Hepatocyte (in vitro differentiated cells): ENCODE measurements at regions not wholly inside any gene's neighbourhood (a gene's known extent, or its start where the extent isn't known, plus 50 kb on each side); places are given as distances from the start of the nearest gene placed in this dataset.
"Not testable (repeated sequence)": the region's sequence is repeated elsewhere in the genome, so short reads cannot be mapped to it uniquely, and the experiment has no call there.

ENCODE experiments used
- DNase-seq: peaks from one replicate; pipeline ENCODE4 v3.0.0-alpha.2; 2016; ENCODE audit warnings: low spot score
- H2AFZ ChIP-seq: fragments of 200-600 bp; sonication (generic); 2 replicates; pipeline ENCODE4 v1.6.0; 2016; ENCODE audit warnings: antibody characterized with exemption, mild to moderate bottlenecking
- H3K27ac ChIP-seq: fragments of 200-600 bp; sonication (generic); 2 replicates; pipeline ENCODE4 v1.5.1; 2016; ENCODE audit warnings: mild to moderate bottlenecking
- H3K27me3 ChIP-seq: fragments of 200-600 bp; sonication (generic); 2 replicates; pipeline ENCODE4 v1.6.1; 2016
- H3K36me3 ChIP-seq: fragments of 200-600 bp; sonication (generic); replicated peaks from 2 replicates; pipeline ENCODE4 v1.5.1; 2016; ENCODE audit warnings: low read depth; ENCODE audit not compliant: insufficient read depth
- H3K4me1 ChIP-seq: fragments of 200-600 bp; sonication (generic); 2 replicates; pipeline ENCODE4 v1.5.1; 2016; ENCODE audit warnings: mild to moderate bottlenecking, moderate library complexity; ENCODE audit not compliant: insufficient read depth
- H3K4me2 ChIP-seq: fragments of 200-600 bp; sonication (generic); 2 replicates; pipeline ENCODE4 v1.6.0; 2016
- H3K4me3 ChIP-seq: fragments of 200-600 bp; sonication (generic); 2 replicates; pipeline ENCODE4 v1.5.1; 2016; ENCODE audit warnings: mild to moderate bottlenecking
- H3K79me2 ChIP-seq: fragments of 200-600 bp; sonication (generic); 2 replicates; pipeline ENCODE4 v1.6.0; 2017; ENCODE audit warnings: mild to moderate bottlenecking
- H3K9me2 ChIP-seq: fragments of 200-600 bp; sonication (generic); replicated peaks from 2 replicates; pipeline ENCODE4 v1.6.0; 2017; ENCODE audit warnings: mild to moderate bottlenecking; ENCODE audit not compliant: insufficient read depth
- H3K9me3 ChIP-seq: fragments of 200-600 bp; sonication (generic); 2 replicates; pipeline ENCODE4 v1.5.1; 2016; ENCODE audit warnings: low read depth, mild to moderate bottlenecking
- H4K20me1 ChIP-seq: fragments of 200-600 bp; sonication (generic); 2 replicates; pipeline ENCODE4 v1.6.0; 2016; ENCODE audit warnings: mild to moderate bottlenecking; ENCODE audit not compliant: insufficient read depth, poor library complexity, severe bottlenecking
- CTCF ChIP-seq: fragments of 200-600 bp; sonication (generic); IDR thresholded peaks from 2 replicates; pipeline ENCODE4 v1.5.1; 2016; ENCODE audit warnings: antibody characterized with exemption, mild to moderate bottlenecking; ENCODE audit not compliant: poor library complexity
- WGBS: methylation state at CpG from one replicate; pipeline ENCODE4 v1.1.6; 2016; ENCODE audit warnings: low lambda C conversion rate; ENCODE audit errors: missing lambda C conversion rate; 5-methylcytosine and 5-hydroxymethylcytosine counted together

GRCh38 chr10:46691397-46691796 is 112.5 kb downstream of the SYT15 start:
- H2AFZ ChIP-seq, H3K9me2 ChIP-seq, H4K20me1 ChIP-seq, H3K4me1 ChIP-seq, H3K9me3 ChIP-seq, H3K79me2 ChIP-seq, DNase-seq, H3K36me3 ChIP-seq, H3K4me2 ChIP-seq, H3K4me3 ChIP-seq, H3K27me3 ChIP-seq, H3K27ac ChIP-seq: not testable (repeated sequence)
- WGBS: no CpG with 5 or more reads among the region's 2 CpGs

GRCh38 chr10:46693218-46693617 is 114.3 kb downstream of the SYT15 start:
- not testable (repeated sequence) for H3K4me1 ChIP-seq, DNase-seq, H3K27me3 ChIP-seq, H3K27ac ChIP-seq, H2AFZ ChIP-seq, H3K9me2 ChIP-seq, H3K79me2 ChIP-seq, H3K4me3 ChIP-seq, H3K36me3 ChIP-seq, H3K9me3 ChIP-seq, H4K20me1 ChIP-seq, H3K4me2 ChIP-seq
- 9% methylated on average over 1 of the region's 2 CpGs for WGBS
- TF ChIP-seq CTCF: peak; percentile 35

- H2AFZ ChIP-seq, DNase-seq, H3K4me1 ChIP-seq, H4K20me1 ChIP-seq, H3K79me2 ChIP-seq, H3K9me2 ChIP-seq, H3K9me3 ChIP-seq, H3K4me3 ChIP-seq, H3K27ac ChIP-seq, H3K36me3 ChIP-seq, H3K4me2 ChIP-seq, H3K27me3 ChIP-seq: not testable (repeated sequence)
Measured at GRCh38 chr10:46717264-46717663, 138.3 kb downstream of the SYT15 start.

- not testable (repeated sequence) for H3K9me2 ChIP-seq, H4K20me1 ChIP-seq, H3K4me3 ChIP-seq, H3K4me2 ChIP-seq, DNase-seq, H3K36me3 ChIP-seq, H3K27ac ChIP-seq, H2AFZ ChIP-seq, H3K79me2 ChIP-seq, H3K4me1 ChIP-seq, H3K9me3 ChIP-seq, H3K27me3 ChIP-seq
- 95% methylated on average over 3 of the region's 3 CpGs for WGBS
Measured at GRCh38 chr10:46718014-46718413, 139.1 kb downstream of the SYT15 start.

GRCh38 chr10:46720386-46720785 is 141.5 kb downstream of the SYT15 start:
- H3K27me3 ChIP-seq, H4K20me1 ChIP-seq, H3K9me3 ChIP-seq, H3K4me3 ChIP-seq, H3K9me2 ChIP-seq, H3K27ac ChIP-seq, H3K4me1 ChIP-seq, H3K4me2 ChIP-seq, H3K79me2 ChIP-seq, H2AFZ ChIP-seq, H3K36me3 ChIP-seq: not testable (repeated sequence)
- DNase-seq: peak; percentile 64
- peak; percentile 57 for TF ChIP-seq CTCF
- no CpG with 5 or more reads among the region's 1 CpG for WGBS

- Histone ChIP-seq H3K27ac (peak overlapping the region; percentile 50), H3K4me2 (peak overlapping the region; percentile 56), H2AFZ (peak overlapping the region; percentile 9)
- not testable (repeated sequence) for H3K9me2 ChIP-seq, H4K20me1 ChIP-seq, H3K27me3 ChIP-seq, DNase-seq, H3K4me3 ChIP-seq, H3K4me1 ChIP-seq, H3K9me3 ChIP-seq, H3K79me2 ChIP-seq, H3K36me3 ChIP-seq
- 61% methylated on average over 4 of the region's 4 CpGs for WGBS
Measured at GRCh38 chr10:46720811-46721518, 142.0 kb downstream of the SYT15 start.

- H3K4me2 ChIP-seq, H2AFZ ChIP-seq, H3K79me2 ChIP-seq, H4K20me1 ChIP-seq, H3K4me3 ChIP-seq, H3K9me2 ChIP-seq, H3K27ac ChIP-seq, H3K9me3 ChIP-seq, H3K36me3 ChIP-seq, H3K27me3 ChIP-seq, H3K4me1 ChIP-seq, DNase-seq: not testable (repeated sequence)
- WGBS: 80% methylated on average over 3 of the region's 3 CpGs
Measured at GRCh38 chr10:46724258-46724657, 145.3 kb downstream of the SYT15 start.

GRCh38 chr10:46728359-46728758 is 149.4 kb downstream of the SYT15 start:
- not testable (repeated sequence) for H3K27ac ChIP-seq, H3K27me3 ChIP-seq, H3K4me2 ChIP-seq, H3K4me1 ChIP-seq, H4K20me1 ChIP-seq, H3K9me3 ChIP-seq, H3K36me3 ChIP-seq, H3K4me3 ChIP-seq, H3K79me2 ChIP-seq, H3K9me2 ChIP-seq, H2AFZ ChIP-seq, DNase-seq
